ENCODE measurements at regions not wholly inside any gene's neighbourhood (a gene's known extent, or its start where the extent isn't known, plus 50 kb on each side); places are given as distances from the start of the nearest gene placed in this dataset.
A peak's percentile ranks its signal among the peaks of the same experiment; 100 is the strongest.

GRCh38 chr7:130908345-130909160, 174.5 kb upstream of the KLF14 start:
- no peak for DNase-seq (ENCODE audit: low read depth in 2 of 3, low spot score in 2 of 3)

DNA sequence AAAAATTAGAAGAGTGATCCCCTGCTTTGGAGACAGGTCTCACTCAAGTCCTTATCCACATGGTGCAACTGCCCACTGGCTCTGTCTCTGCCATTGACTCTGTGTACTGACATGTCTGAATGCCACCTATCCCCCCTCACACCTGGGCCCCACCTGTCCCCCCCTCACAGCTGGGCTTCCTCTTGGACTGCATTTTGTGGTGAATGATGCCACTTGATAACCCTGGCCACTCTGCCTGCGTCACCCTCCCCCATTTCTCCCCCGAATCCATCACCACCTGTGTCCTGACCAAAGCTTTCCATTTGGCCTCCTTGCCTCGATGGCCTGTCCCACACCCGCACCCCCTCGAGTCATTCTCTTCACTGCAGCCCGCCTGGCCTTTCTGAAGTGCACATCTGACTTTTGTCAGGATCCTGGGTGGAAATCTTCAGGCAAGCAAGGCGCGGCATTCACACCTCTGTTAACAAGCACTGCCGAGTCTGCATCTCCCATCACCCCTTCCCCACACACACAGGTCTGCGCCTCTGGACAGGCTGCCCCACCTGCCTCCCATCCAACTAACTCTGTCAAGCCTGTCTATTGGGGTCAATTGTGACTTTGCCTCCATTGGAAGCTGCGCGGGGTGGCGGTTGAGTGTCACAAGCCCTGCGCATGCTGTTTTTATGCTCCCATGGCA, 175.3 kb upstream of the KLF14 start:
- no peak for DNase-seq (ENCODE audit: low read depth in 2 of 3, low spot score in 2 of 3)

DNA sequence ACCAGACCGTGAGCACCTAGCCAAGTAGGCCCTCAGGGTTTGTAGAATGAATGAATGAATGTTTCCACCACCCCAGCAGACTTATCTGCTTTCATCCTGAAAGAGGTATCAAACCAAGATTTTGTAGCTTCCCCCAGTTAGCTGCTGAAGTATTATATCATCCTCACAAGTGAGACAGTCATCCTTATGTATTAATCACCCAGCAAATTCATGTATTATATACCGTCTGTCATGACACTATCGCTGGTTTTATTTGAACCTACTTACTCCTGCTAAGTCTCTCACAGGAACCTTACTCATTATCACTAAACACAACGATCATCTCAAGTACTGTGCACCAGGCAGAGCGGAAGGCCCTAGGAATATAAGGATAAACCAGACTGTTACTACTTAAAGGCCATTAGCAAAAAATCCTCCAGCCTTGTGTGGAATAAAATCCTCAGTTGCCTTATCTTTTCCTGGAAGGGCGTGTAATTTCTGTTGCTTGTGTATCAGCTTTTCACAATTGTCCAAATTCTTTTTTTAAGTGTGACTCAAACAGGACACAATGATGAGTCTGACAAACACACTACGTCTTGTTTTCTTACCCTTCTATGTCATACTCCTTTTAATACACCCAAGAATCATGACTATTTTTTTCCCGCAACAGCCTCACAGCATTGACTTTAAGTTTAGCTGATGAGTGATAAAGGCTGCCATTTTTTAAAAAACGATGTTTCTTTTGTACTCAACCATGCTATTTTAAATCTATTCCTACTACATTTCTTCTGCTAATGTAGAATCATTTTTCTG, 176.1 kb upstream of the KLF14 start:
- DNase-seq (ENCODE audit: low read depth in 2 of 3, low spot score in 2 of 3): no peak

DNA sequence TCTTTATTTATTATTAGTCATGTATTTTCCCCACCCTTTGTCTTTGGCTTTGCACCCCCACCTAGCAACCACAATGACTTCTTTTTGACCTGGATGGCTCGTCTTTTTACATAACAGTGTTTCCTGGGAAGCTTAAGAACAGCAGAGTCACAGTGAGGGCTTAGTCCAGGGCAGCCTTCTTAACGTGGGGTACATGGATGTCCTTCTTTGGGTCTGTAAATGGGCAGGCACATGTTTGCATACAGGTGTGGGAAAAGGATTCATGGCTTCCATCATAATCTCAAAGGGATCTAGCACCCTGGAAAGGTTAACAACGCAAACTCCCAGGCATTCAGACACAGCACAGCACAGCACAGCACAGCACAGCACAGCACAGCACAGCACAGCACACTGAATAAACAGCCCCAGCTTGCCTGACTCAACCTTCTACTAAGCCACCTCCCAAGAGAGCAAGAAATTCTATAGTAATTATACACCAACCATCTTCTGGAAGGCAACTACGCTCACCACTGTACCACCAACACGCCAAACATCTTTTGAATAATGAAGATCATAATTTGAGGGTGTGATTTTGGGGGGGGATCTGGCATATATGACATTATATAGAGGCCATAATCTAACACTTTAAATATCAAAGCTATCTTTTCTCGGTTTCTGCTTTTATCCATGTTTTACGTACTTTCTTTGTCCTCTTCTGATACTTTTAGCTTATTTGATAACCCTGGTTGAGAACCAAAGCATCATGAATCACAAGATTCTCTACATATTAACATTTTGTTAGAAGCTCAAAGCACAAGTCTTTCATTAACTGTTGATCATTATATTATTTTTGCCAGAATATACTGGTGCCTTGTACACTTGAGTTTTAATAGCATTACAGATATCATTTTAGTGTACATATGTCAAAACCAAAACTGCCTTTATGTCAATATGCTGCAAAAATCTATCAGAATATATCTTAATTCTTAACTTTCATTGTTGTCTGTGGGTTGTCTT, 177.2 kb upstream of the KLF14 start:
- DNase-seq (ENCODE audit: low read depth in 2 of 3, low spot score in 2 of 3): no peak

DNA sequence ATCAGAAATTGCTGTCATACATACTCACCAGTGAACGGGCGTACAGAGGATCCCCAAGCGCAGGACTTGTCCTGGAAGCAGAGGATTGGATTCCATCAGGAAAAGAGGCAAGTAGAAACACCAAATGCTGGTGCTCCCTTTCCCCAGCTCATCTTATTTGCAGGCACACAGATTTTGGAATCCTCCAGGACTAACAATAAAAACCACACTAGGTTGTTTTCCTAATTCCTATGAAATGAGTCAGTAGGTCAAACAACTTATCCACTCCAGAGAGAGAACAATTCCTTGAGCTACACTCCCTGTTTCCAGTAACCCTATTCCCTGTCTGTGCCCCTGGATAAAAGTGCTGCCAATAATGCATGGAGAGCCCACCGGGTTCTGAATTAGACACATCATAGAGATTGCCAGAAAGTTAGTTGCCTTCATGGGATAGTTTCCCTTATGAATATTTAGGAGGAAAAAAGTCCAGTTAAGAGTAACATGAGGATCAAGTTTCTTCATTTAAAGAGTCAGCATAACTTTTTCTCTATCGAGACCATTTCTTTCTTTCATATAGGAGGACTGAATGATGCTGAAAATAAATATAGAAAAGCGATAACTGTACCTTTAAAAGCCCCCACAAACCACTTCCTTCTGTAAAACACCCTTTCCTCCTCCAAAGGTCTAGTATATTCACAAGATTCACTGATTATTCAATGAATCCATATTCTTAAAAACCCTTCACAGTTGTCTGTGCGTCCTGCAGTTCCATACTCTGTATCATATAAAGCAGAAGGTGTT, 178.3 kb upstream of the KLF14 start:
- no peak for DNase-seq (ENCODE audit: low read depth in 2 of 3, low spot score in 2 of 3)

GRCh38 chr7:130912862-130913638, 179.0 kb upstream of the KLF14 start:
- DNase-seq (ENCODE audit: low read depth in 2 of 3, low spot score in 2 of 3): peak; percentile 68 to 95 (median 94)

DNA sequence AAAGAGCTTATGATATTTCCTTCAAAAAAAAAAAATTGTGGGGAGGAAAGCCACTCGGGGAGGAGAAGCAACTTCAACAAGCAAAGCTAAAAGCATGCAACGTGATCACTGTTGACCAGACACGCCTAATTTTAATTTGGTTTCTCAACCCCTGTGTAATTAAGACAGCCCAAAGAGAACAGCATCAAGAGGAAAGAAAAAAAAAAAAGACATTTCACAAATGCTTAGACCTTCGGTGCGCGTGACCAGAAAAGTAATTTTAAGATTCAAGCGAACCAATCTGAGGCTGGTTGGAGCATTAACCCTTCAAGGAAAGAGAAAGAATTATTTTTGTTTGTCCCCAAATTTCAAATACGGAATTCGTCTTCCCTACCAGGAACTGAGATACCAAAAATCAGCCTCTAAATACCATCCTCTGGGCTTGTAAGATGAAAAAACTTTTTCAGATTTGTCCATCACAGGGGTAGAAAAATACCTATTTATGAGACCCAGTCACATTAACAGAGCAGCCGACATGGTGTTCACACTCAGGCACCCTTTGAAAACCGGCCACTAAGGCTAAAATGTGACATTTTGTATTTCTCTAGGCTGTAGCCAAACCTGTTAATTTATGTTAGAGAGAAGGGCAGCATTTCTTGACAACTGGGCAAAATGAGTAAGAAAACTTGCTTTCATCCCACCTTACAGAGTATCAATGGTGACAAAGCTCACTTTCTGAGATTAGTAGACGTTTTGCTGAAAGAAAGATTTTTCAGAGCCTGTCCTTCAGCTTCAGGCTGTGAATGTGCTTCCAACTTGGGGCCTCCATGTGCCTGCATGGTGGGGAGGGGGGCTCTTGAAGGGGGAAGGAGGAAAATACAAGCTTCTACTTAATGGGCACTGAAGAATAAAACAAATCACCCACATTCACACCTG, 179.9 kb upstream of the KLF14 start:
- DNase-seq (ENCODE audit: low read depth in 2 of 3, low spot score in 2 of 3): no peak

GRCh38 chr7:130914554-130915294, 180.7 kb upstream of the KLF14 start:
- DNase-seq (ENCODE audit: low read depth in 2 of 3, low spot score in 2 of 3): no peak

DNA sequence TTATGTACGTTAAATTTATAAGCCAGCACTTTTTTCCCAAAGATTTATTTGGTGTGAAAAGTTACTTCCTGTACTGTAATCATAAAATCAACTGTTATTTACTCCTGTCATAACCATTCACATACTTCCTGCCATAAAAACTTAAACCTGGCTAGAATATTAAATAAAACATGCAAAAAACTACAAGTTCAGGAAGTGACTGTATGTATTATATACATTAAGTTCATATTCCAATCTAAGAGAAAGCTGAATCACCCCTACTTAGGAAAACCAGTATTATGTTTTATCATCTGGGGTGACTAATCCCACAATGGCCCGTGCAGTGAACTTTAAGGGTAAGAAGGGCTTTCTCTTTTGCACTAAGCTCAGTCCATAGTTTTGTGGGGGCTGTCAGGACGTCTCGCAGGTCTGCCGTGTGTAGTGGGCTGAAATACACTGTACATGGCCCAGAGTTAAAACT, 183.7 kb upstream of the KLF14 start:
- DNase-seq (ENCODE audit: low read depth in 2 of 3, low spot score in 2 of 3): peak in 1 of 3 donors; percentile 41

- DNase-seq (ENCODE audit: low read depth in 2 of 3, low spot score in 2 of 3): no peak
These were observed 184.4 kb upstream of the KLF14 start for GRCh38 chr7:130918129-130919052.

DNA sequence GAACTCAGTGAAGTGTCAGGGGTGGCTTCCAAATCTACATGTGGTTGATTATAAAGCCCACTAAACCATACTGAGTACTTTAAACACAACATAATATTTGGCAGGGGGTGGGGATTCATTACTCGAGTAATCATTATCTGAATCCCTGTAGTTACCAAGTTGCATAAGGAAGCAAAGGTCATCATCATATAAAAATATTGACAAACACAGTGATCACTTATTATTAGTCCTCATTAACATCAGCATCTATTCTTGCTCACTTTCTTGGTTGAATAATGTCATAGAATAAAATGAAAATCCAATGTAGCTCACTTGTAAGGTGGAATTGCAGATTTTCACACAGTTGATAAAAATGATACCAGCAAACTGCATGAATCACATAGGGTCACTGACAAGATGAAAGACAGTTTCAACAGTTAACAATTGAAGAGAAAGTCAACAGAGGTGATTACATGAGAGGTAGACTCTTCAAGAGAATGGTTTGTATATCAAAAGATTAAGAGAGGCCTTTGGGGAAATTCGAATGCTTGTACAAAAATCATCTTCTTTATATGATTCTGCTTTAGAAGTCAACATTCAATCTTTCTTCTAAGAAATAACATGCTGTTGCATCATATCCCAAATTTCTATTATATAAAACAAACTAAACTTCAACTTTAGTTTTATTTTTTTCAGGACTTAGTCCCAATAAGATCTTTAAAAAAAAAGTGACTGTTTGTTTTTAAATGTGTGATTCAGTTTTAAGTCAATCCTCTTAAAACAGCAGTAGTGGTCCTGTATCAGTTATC, 185.5 kb upstream of the KLF14 start:
- no peak for DNase-seq (ENCODE audit: low read depth in 2 of 3, low spot score in 2 of 3)

DNA sequence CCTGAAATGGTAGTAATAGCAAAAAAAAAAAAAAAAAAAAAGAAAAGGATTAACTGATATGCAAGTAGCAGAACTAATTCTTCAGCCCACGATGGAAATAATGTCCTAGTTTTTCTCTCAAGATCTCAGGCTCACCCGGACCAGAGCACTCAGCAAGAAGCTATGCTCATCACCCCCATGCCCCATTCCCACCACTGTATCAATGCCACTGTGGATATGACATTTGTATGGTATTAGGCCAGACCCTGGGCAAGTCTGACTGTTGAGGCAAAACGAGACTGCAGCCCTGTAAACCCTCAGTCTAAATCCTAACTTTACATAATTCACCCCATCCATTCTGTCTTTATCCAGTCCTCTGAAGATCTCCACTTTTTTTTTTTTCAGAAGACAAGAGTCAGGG, 186.1 kb upstream of the KLF14 start:
- DNase-seq (ENCODE audit: low read depth in 2 of 3, low spot score in 2 of 3): no peak

- DNase-seq (ENCODE audit: low read depth in 2 of 3, low spot score in 2 of 3): no peak
These were observed 187.6 kb upstream of the KLF14 start for GRCh38 chr7:130921391-130922180.
